GM23338 (cell line): ENCODE measurements at regions not wholly inside any gene's neighbourhood (a gene's known extent, or its start where the extent isn't known, plus 50 kb on each side); places are given as distances from the start of the nearest gene placed in this dataset.

Experiments used
- ATAC-seq: fragments of 200-7000 bp; cut with Tn5 transposase; 3 replicates; pipeline ENCODE4 v1.9.1; 2020
- DNase-seq: peaks from one replicate; pipeline ENCODE4 v3.0.0-alpha.2; 2015; ENCODE audit warnings: low spot score
- H2AFZ ChIP-seq: fragments of 200-600 bp; sonication (generic); 2 replicates; pipeline ENCODE4 v1.8.0; 2016; ENCODE audit warnings: antibody characterized with exemption, mild to moderate bottlenecking, moderate library complexity
- H3F3A ChIP-seq: fragments of 200-600 bp; sonication (generic); replicated peaks from 2 replicates; pipeline ENCODE4 v1.8.0; 2017; ENCODE audit warnings: antibody characterized with exemption, mixed run types, low read depth
- H3K27ac ChIP-seq: fragments of 200-600 bp; sonication (generic); 2 replicates; pipeline ENCODE4 v1.6.1; 2016; ENCODE audit warnings: low read depth
- H3K27me3 ChIP-seq: fragments of 200-600 bp; sonication (generic); 2 replicates; pipeline ENCODE4 v1.8.0; 2016; ENCODE audit warnings: mild to moderate bottlenecking, mixed run types, moderate library complexity; ENCODE audit not compliant: insufficient read depth
- H3K36me3 ChIP-seq: fragments of 200-600 bp; sonication (generic); 2 replicates; pipeline ENCODE4 v1.8.0; 2016; ENCODE audit warnings: mild to moderate bottlenecking; ENCODE audit not compliant: insufficient read depth
- H3K4me1 ChIP-seq: fragments of 200-600 bp; sonication (generic); 2 replicates; pipeline ENCODE4 v1.8.0; 2016; ENCODE audit warnings: mild to moderate bottlenecking, moderate library complexity; ENCODE audit not compliant: insufficient read depth
- H3K4me2 ChIP-seq: fragments of 200-600 bp; sonication (generic); 2 replicates; pipeline ENCODE4 v1.7.1; 2017; ENCODE audit warnings: mixed run types
- H3K4me3 ChIP-seq: fragments of 200-600 bp; sonication (generic); 2 replicates; pipeline ENCODE4 v1.6.1; 2016; ENCODE audit warnings: mixed run types
- H3K79me2 ChIP-seq: fragments of 200-600 bp; sonication (generic); replicated peaks from 2 replicates; pipeline ENCODE4 v1.8.0; 2017; ENCODE audit warnings: mild to moderate bottlenecking; ENCODE audit not compliant: insufficient read depth
- H3K9me2 ChIP-seq: fragments of 200-600 bp; sonication (generic); 2 replicates; pipeline ENCODE4 v1.8.0; 2017; ENCODE audit not compliant: insufficient read depth
- H4K20me1 ChIP-seq: fragments of 200-600 bp; sonication (generic); replicated peaks from 2 replicates; pipeline ENCODE4 v1.8.0; 2017; ENCODE audit warnings: mild to moderate bottlenecking; ENCODE audit not compliant: insufficient read depth
- H3K27ac Mint-ChIP-seq: 2 replicates; pipeline ENCODE4 v1.8.0; 2020; ENCODE audit warnings: inconsistent platforms, mild to moderate bottlenecking, moderate library complexity, mixed read lengths
- H3K27me3 Mint-ChIP-seq: 3 replicates; pipeline ENCODE4 v1.8.0; 2022; ENCODE audit warnings: low read depth, mild to moderate bottlenecking, moderate library complexity, mixed read lengths, inconsistent platforms; ENCODE audit not compliant: insufficient read depth, poor library complexity
- H3K36me3 Mint-ChIP-seq: 3 replicates; pipeline ENCODE4 v1.8.0; 2021; ENCODE audit warnings: low read depth, mild to moderate bottlenecking, inconsistent platforms, moderate library complexity, mixed read lengths
- H3K4me1 Mint-ChIP-seq: 3 replicates; pipeline ENCODE4 v1.8.0; 2020; ENCODE audit warnings: mild to moderate bottlenecking, inconsistent platforms, mixed read lengths
- H3K4me3 Mint-ChIP-seq: 3 replicates; pipeline ENCODE4 v1.8.0; 2021; ENCODE audit warnings: moderate library complexity, mild to moderate bottlenecking, inconsistent platforms, mixed read lengths
- H3K9me3 Mint-ChIP-seq: 3 replicates; pipeline ENCODE4 v1.8.0; 2020; ENCODE audit warnings: moderate library complexity, mild to moderate bottlenecking, inconsistent platforms, mixed read lengths
- CREB1 ChIP-seq: fragments of 250-450 bp; sonication (Bioruptor Pico); IDR thresholded peaks from 2 replicates; pipeline ENCODE4 v1.5.0; 2020; ENCODE audit warnings: low read depth, mild to moderate bottlenecking, moderate library complexity
- CTCF ChIP-seq, 2 experiments: fragments of 200-600 bp in 1 of 2; sonication (generic) in 1 of 2; conservative IDR thresholded peaks; 2 replicates each; pipeline versions ENCODE4 v1.5.1 to v1.6.1; 2016 to 2017; ENCODE audit warnings: antibody characterized with exemption in 2 of 2, low read depth in 2 of 2, mild to moderate bottlenecking in 2 of 2, moderate library complexity in 1 of 2
- ETS1 ChIP-seq: IDR thresholded peaks from 2 replicates; pipeline ENCODE4 v1.6.1; 2016; ENCODE audit warnings: antibody characterized with exemption
- EZH2 ChIP-seq: fragments of 200-600 bp; sonication (generic); IDR thresholded peaks from one replicate; pipeline ENCODE4 v1.8.0; 2017; ENCODE audit warnings: antibody characterized with exemption, mild to moderate bottlenecking, low read depth; ENCODE audit not compliant: unreplicated experiment
- EZH2phosphoT487 ChIP-seq: fragments of 200-600 bp; sonication (generic); IDR thresholded peaks from one replicate; pipeline ENCODE4 v1.8.1; 2018; ENCODE audit warnings: antibody characterized with exemption; ENCODE audit not compliant: unreplicated experiment
- JUNB ChIP-seq: IDR thresholded peaks from one replicate; pipeline ENCODE4 v1.6.1; 2016; ENCODE audit warnings: antibody characterized with exemption; ENCODE audit not compliant: unreplicated experiment
- NANOG ChIP-seq: IDR thresholded peaks from 2 replicates; pipeline ENCODE4 v1.6.1; 2016; ENCODE audit warnings: antibody characterized with exemption, borderline replicate concordance
- POLR2AphosphoS5 ChIP-seq: IDR thresholded peaks from 2 replicates; pipeline ENCODE4 v1.6.1; 2016; ENCODE audit warnings: antibody characterized with exemption, low read depth
- REST ChIP-seq: IDR thresholded peaks from one replicate; pipeline ENCODE4 v1.6.1; 2018; ENCODE audit warnings: antibody characterized with exemption; ENCODE audit not compliant: unreplicated experiment
- STAT1 ChIP-seq: IDR thresholded peaks from one replicate; pipeline ENCODE4 v1.6.1; 2016; ENCODE audit warnings: antibody characterized with exemption; ENCODE audit not compliant: unreplicated experiment
- ZNF114 ChIP-seq: fragments of 250-450 bp; sonication (Bioruptor Pico); IDR thresholded peaks from 2 replicates; pipeline ENCODE4 v1.5.0; 2020; ENCODE audit warnings: mild to moderate bottlenecking, moderate library complexity
- ZNF331 ChIP-seq: fragments of 250-450 bp; sonication (Bioruptor Pico); IDR thresholded peaks from 2 replicates; pipeline ENCODE4 v1.5.0; 2020; ENCODE audit warnings: low read depth, mild to moderate bottlenecking, moderate library complexity
- ZNF462 ChIP-seq: fragments of 250-450 bp; sonication (Bioruptor Pico); IDR thresholded peaks from 2 replicates; pipeline ENCODE4 v1.5.0; 2020; ENCODE audit warnings: mild to moderate bottlenecking, moderate library complexity

GRCh38 chr4:74610491-74610890 lies 165.6 kb downstream of the AREG start:
- H4K20me1 ChIP-seq = no peaks in the 10 kb centered on the region
- TF ChIP-seq CTCF (conservative IDR thresholded peaks at IDR 0.05; ENCODE audit: low read depth in 2 of 2) (no peak), POLR2AphosphoS5 (no peak), EZH2phosphoT487 (no peak), CREB1 (CRISPR knock-in tag) (no peak), EZH2 (no peak), STAT1 (no peak), ZNF462 (no peak), REST (no peak), ZNF331 (no peak), NANOG (no peak), JUNB (no peak), ZNF114 (CRISPR knock-in tag) (no peak), ETS1 (no peak)
- Mint-ChIP-seq H3K27ac (no peak overlapping the region), H3K36me3 (no peaks in the 10 kb centered on the region), H3K27me3 (no peaks in the 10 kb centered on the region), H3K9me3 (no peaks in the 10 kb centered on the region), H3K4me1 (no peaks in the 10 kb centered on the region), H3K4me3 (no peak overlapping the region)
- H3K79me2 ChIP-seq = no peaks in the 10 kb centered on the region
- H3K4me1 ChIP-seq = no peaks in the 10 kb centered on the region
- no peak overlapping the region for H3K27ac ChIP-seq
- H3K36me3 ChIP-seq = no peaks in the 10 kb centered on the region
- ATAC-seq (no peak), DNase-seq (no peak)
- no peak overlapping the region for H2AFZ ChIP-seq
- H3F3A ChIP-seq = no peaks in the 10 kb centered on the region
- no peak overlapping the region for H3K4me2 ChIP-seq
- no peaks in the 10 kb centered on the region for H3K27me3 ChIP-seq
- H3K4me3 ChIP-seq = no peak overlapping the region
- no peaks in the 10 kb centered on the region for H3K9me2 ChIP-seq
